Parathyroid adenoma (tissue), 2 donors: ENCODE measurements at regions not wholly inside any gene's neighbourhood (a gene's known extent, or its start where the extent isn't known, plus 50 kb on each side); places are given as distances from the start of the nearest gene placed in this dataset.

Experiments
- H2AFZ ChIP-seq: fragments of 300-600 bp; sonication (generic); one replicate; pipeline ENCODE4 v1.7.0; 2017; ENCODE audit warnings: antibody characterized with exemption, mild to moderate bottlenecking
- H3K27ac ChIP-seq: fragments of 300-600 bp; sonication (generic); one replicate; pipeline ENCODE4 v1.7.0; 2017
- H3K27me3 ChIP-seq: fragments of 300-600 bp; sonication (generic); one replicate; pipeline ENCODE4 v1.7.0; 2017; ENCODE audit warnings: low read length; ENCODE audit not compliant: control insufficient read depth, insufficient read depth
- H3K36me3 ChIP-seq: fragments of 300-600 bp; sonication (generic); one replicate; pipeline ENCODE4 v1.7.0; 2017; ENCODE audit warnings: low read length; ENCODE audit not compliant: control insufficient read depth, insufficient read depth
- H3K4me1 ChIP-seq: fragments of 300-600 bp; sonication (generic); one replicate; pipeline ENCODE4 v1.7.0; 2017; ENCODE audit warnings: control low read depth
- H3K4me2 ChIP-seq: fragments of 300-600 bp; sonication (generic); one replicate; pipeline ENCODE4 v1.7.0; 2017; ENCODE audit warnings: low read length
- H3K4me3 ChIP-seq: fragments of 300-600 bp; sonication (generic); one replicate; pipeline ENCODE4 v1.7.0; 2017; ENCODE audit warnings: low read depth, low read length
- H3K79me2 ChIP-seq: fragments of 300-600 bp; sonication (generic); one replicate; pipeline ENCODE4 v1.7.0; 2017; ENCODE audit warnings: control low read depth
- H3K9ac ChIP-seq: fragments of 300-600 bp; sonication (generic); one replicate; pipeline ENCODE4 v1.7.0; 2017; ENCODE audit warnings: mild to moderate bottlenecking
- H3K9me3 ChIP-seq: fragments of 300-600 bp; sonication (generic); one replicate; pipeline ENCODE4 v1.7.0; 2017; ENCODE audit warnings: low read length; ENCODE audit not compliant: control insufficient read depth
- CTCF ChIP-seq: fragments of 300-600 bp; sonication (generic); IDR thresholded peaks from one replicate; pipeline ENCODE4 v1.7.0; 2017; ENCODE audit warnings: antibody characterized with exemption, mild to moderate bottlenecking
- donor health status: primary hyperparathyroidism.

GRCh38 chr10:118209215-118209614 lies 132.9 kb downstream of the FAM204A start:
- no peak overlapping the region for H3K9ac ChIP-seq
- H3K27me3 ChIP-seq, result no peaks in the 10 kb centered on the region
- no peak for TF ChIP-seq CTCF
- H3K4me3 ChIP-seq, result no peak overlapping the region
- H3K9me3 ChIP-seq, result no peaks in the 10 kb centered on the region
- H3K36me3 ChIP-seq, result no peaks in the 10 kb centered on the region
- no peak overlapping the region for H2AFZ ChIP-seq
- H3K27ac ChIP-seq, result no peak overlapping the region
- H3K79me2 ChIP-seq, result no peaks in the 10 kb centered on the region
- no peak overlapping the region for H3K4me2 ChIP-seq
- no peaks in the 10 kb centered on the region for H3K4me1 ChIP-seq

DNA sequence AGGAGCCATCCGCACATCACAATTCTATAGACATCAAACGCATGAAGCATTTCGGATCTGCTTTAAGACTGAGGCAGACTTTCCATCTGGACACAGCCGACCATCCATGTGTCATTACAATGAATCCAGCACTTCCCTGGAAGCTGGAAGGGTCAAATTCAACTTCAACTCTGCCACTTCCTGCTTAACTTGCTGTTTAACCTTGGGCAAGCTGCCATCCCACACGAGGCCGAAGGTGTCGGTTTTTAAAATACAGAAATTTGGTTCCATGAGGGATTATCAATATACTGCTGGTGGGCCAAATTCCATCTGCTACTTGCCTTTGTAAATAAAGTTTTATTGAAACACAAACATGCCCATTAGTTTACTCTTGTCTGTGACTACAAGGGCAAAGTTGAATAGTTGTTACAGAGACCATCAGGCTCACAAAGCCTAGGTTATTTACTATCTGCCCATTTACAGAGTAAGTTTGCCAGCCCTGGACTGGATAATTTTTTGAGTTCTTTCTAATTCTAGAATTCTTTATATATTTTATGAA lies 134.6 kb downstream of the FAM204A start:
- H3K4me1 ChIP-seq, result no peaks in the 10 kb centered on the region
- no peaks in the 10 kb centered on the region for H3K27me3 ChIP-seq
- H3K9ac ChIP-seq, result no peak overlapping the region
- no peak overlapping the region for H3K27ac ChIP-seq
- H3K36me3 ChIP-seq, result no peaks in the 10 kb centered on the region
- no peaks in the 10 kb centered on the region for H3K9me3 ChIP-seq
- no peak overlapping the region for H2AFZ ChIP-seq
- no peak overlapping the region for H3K4me2 ChIP-seq
- H3K79me2 ChIP-seq, result no peaks in the 10 kb centered on the region
- no peak overlapping the region for H3K4me3 ChIP-seq
- TF ChIP-seq CTCF, result no peak

GRCh38 chr10:118204292-118204943 lies 137.7 kb downstream of the FAM204A start:
- Histone ChIP-seq H2AFZ (no peak overlapping the region), H3K9me3 (no peaks in the 10 kb centered on the region), H3K27ac (no peak overlapping the region), H3K27me3 (no peaks in the 10 kb centered on the region), H3K9ac (no peak overlapping the region), H3K4me2 (no peak overlapping the region), H3K4me1 (no peaks in the 10 kb centered on the region), H3K79me2 (no peaks in the 10 kb centered on the region), H3K4me3 (no peak overlapping the region), H3K36me3 (no peaks in the 10 kb centered on the region)
- no peak for TF ChIP-seq CTCF

DNA sequence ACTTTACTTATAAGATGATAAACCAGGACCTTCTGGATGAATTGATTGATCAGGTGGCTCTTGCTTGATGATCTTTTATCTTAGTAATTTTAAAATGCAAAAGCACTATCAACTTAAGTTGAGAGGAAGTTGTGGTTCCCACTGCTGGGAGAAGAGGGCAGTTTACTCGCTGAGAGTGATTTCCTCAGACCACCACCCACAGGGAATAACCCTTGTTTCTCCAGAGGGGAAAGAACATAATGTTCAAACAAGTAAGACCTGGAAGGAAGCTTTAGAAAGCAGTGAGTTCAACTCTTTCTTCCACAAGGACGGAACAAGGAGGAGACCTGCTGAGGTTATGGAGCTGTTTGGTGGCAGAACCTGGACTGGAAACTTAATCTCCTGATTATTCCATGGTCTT lies 138.7 kb downstream of the FAM204A start:
- no peak overlapping the region for H2AFZ ChIP-seq
- no peaks in the 10 kb centered on the region for H3K79me2 ChIP-seq
- no peaks in the 10 kb centered on the region for H3K27me3 ChIP-seq
- no peaks in the 10 kb centered on the region for H3K36me3 ChIP-seq
- H3K9ac ChIP-seq, result no peak overlapping the region
- H3K4me2 ChIP-seq, result no peak overlapping the region
- TF ChIP-seq CTCF, result no peak
- no peaks in the 10 kb centered on the region for H3K4me1 ChIP-seq
- no peaks in the 10 kb centered on the region for H3K9me3 ChIP-seq
- H3K4me3 ChIP-seq, result no peak overlapping the region
- no peak overlapping the region for H3K27ac ChIP-seq

DNA sequence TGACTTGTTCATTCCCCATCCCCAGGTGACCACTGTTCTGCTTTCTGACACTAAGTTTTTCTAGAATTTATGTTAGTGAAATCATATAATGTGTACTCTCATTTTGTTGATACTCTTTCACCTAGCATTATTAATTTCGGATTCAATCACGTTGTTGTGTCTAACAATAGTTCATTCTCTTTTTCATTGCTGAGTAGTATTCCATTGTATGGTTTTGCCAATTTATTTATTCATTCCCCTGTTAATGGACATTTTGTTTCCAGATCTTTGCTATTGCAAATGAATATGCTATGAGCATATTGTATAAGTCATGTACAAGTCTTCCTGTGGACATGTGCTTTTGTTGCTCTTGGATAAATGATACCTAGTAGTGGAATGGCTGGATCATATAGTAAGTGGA lies 146.4 kb downstream of the FAM204A start:
- no peak overlapping the region for H3K4me2 ChIP-seq
- no peaks in the 10 kb centered on the region for H3K36me3 ChIP-seq
- H3K27ac ChIP-seq, result no peak overlapping the region
- no peaks in the 10 kb centered on the region for H3K4me1 ChIP-seq
- H2AFZ ChIP-seq, result no peak overlapping the region
- no peak overlapping the region for H3K9ac ChIP-seq
- H3K4me3 ChIP-seq, result no peak overlapping the region
- H3K9me3 ChIP-seq, result no peaks in the 10 kb centered on the region
- H3K27me3 ChIP-seq, result no peaks in the 10 kb centered on the region
- no peak for TF ChIP-seq CTCF
- no peaks in the 10 kb centered on the region for H3K79me2 ChIP-seq
